Right lobe of liver (tissue), 4 donors: ENCODE measurements at regions not wholly inside any gene's neighbourhood (a gene's known extent, or its start where the extent isn't known, plus 50 kb on each side); places are given as distances from the start of the nearest gene placed in this dataset.

Experiments
- POLR2A ChIP-seq: fragments of 450-650 bp; IDR thresholded peaks from one replicate; pipeline ENCODE4 v1.6.1; 2017; ENCODE audit warnings: antibody characterized with exemption, mild to moderate bottlenecking
- TF ChIP-seq, protein P1 (sequence below), 4 donors: fragments of 200-600 bp in 3 of 4; fragments of 450-650 bp in 1 of 4; IDR thresholded peaks; one replicate each; pipeline versions ENCODE4 v1.5.1 to v1.8.0; 2016 to 2022; ENCODE audit warnings: antibody characterized with exemption in 4 of 4, mild to moderate bottlenecking in 2 of 4
- donor health status: DM: no; HTN: no; CAD: no.
- donor health status: DM: no; HTN: no; CAD: no.
- donor health status: DM: no; HTN: yes; CAD: no.

DNA sequence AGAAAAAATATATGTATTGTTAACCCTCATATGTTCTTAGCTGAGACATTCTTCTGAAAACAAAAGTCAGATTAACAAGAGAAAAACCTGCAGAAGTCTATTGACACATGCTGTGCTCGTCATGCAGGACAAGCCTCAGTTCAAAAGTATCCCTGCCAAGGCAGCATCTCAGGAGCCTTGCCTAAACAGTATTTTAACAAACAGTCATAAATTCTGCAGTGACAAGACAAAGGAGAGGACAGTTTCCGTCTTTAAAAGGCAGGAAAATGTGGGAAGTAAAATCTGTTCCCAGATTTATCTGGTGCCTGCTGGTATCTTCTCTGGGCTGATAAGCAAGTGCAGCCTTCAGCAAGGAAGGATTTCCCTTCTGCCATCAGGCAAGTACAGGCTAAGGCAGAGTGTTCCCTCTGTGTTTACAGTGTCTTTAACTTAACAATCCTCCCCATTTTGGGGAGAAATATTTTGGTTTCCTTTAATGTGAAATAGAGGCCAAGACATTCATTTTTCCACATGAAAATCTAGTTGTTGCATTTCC, 480.2 kb upstream of the CCDC196 start:
- TF ChIP-seq, protein P1, sequence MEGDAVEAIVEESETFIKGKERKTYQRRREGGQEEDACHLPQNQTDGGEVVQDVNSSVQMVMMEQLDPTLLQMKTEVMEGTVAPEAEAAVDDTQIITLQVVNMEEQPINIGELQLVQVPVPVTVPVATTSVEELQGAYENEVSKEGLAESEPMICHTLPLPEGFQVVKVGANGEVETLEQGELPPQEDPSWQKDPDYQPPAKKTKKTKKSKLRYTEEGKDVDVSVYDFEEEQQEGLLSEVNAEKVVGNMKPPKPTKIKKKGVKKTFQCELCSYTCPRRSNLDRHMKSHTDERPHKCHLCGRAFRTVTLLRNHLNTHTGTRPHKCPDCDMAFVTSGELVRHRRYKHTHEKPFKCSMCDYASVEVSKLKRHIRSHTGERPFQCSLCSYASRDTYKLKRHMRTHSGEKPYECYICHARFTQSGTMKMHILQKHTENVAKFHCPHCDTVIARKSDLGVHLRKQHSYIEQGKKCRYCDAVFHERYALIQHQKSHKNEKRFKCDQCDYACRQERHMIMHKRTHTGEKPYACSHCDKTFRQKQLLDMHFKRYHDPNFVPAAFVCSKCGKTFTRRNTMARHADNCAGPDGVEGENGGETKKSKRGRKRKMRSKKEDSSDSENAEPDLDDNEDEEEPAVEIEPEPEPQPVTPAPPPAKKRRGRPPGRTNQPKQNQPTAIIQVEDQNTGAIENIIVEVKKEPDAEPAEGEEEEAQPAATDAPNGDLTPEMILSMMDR (IDR thresholded peaks at IDR 0.05) = no peak
- no peak for TF ChIP-seq POLR2A
